GM18868 (cell line): ENCODE measurements at regions not wholly inside any gene's neighbourhood (a gene's known extent, or its start where the extent isn't known, plus 50 kb on each side); places are given as distances from the start of the nearest gene placed in this dataset.

Experiments used
- ATAC-seq: cut with Tn5 transposase; IDR thresholded peaks from one replicate; pipeline ENCODE4 v1.9.1; 2021; ENCODE audit warnings: mild to moderate bottlenecking, moderate library complexity; ENCODE audit not compliant: unreplicated experiment

DNA sequence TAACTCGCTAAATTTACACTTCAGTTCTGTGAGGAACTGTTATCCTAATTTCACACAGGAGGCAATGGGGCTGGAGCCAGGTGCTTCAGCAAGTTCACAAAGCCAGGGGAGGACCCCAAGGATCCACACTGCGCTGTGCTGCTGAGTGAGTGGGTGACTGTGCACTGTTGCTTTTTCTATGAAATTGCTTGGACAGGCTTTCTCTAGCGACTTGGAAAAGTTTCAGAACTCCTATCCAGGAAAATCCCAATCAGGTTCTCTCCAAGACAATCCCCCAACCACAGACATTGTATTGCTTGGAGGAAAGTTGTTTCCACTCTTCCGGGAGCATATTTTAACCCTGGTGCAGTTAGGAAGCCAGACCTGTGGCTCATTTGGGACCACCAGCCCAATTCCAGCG, 175.9 kb upstream of the CST7 start:
- no peak for ATAC-seq

DNA sequence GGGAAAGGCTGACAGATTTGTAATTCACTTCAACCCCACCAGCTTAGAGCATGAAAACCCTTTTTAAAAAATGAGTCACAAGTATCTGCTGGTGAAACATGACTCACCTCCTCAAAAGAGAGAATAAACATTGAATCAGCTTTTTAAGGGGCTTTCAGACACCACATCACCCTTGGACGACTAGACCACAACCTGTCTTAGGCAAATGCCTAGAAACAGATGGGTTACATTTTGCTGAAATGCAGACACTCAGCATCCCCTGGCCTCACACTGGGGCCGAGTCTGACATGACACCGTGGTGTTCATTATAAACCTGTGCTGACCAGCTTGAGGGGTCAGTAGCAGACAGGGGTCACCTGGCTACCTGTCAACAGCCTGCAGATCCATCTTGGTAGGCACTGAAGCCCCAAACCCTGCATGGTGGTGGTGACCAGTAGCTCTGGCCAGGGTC, 175.3 kb upstream of the CST7 start:
- peak; percentile 90 for ATAC-seq

- ATAC-seq = no peak
Measured at GRCh38 chr20:24775966-24776365, 173.1 kb upstream of the CST7 start.

GRCh38 chr20:24776755-24777271, 172.3 kb upstream of the CST7 start:
- ATAC-seq = no peak

GRCh38 chr20:24777746-24778145, 171.3 kb upstream of the CST7 start:
- ATAC-seq = no peak

GRCh38 chr20:24778585-24779031, 170.5 kb upstream of the CST7 start:
- ATAC-seq = no peak

GRCh38 chr20:24779131-24779530, 169.9 kb upstream of the CST7 start:
- ATAC-seq = no peak

DNA sequence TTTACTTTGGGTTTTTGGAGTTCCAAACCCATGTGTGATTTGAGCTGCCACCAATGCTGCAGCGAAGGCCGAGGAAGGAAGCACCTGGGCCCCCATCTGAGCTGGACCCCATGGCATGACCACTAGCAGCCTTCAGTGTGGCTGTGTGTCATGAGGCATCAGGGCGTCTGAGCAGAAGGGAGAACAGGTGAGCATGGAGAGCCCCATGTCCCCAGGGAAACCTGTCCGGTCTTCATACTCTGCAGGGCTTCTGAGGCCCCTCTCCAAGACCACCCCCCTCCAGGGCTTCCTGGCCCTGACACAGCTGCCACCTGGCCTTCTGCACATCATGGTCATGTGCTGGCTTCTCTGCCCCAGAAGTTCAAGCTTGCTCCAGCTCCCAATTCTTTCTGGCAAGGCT, 169.1 kb upstream of the CST7 start:
- no peak for ATAC-seq

DNA sequence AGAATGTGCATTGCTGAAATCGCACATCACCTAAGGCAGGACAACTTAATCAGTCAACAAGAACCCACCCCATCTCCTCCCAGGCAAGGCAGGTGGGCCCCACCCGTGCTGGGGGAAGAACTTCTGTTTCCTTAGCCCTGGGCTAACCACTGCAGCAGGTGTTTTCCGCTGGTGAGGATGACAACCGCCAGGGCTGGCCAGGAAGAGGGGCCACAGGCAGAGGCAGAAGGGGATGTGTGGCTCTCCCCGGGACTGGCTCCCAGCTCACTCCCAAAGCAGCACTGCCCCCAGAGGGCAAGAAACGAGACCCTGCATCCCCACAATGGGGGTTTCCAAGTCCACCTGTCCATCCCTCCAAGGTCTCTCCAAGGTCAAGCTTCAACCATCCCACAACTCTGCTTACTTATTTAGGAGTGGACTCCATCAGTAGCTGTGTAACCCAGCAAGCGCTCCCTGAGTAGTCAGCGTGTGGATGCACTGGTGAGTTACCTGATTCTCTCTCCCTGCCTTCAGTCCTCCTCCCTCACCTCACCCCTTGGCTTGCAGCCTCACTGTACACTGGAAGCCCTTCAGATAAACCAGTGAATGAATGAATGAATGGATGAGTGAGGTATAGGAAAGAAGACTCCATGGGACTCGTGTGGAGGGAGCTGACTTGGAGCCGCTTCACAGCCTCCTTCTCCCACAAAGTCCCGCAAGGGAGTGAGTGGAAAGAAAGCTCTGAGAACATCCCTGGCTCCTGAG, 168.2 kb upstream of the CST7 start:
- ATAC-seq = no peak

DNA sequence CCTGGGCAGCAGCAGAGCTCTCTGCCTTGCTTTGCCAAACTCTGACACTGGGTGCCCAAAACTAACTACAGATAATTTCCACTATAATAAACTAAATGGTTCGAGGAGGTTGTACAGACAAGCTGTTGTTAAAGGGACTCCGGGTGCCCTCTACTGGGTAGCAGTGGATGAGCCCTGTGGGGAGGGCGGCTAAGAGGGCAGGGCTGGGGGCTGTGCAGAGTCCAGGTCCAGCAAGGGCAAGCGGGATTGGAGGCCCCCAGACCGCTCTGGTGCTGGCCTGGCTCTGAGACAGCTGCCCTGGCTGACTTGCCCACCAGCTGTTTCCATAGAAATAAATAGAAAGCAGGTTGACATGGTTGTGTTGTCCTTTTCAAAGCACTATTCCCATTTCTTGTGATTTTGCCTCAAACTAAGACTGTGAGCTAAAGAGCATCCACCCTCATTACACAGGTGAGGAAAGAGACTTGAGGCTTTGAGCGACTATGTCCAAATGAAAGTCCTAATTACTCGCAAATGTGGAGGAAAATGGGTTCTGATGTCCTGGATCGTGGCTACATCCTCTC, 167.6 kb upstream of the CST7 start:
- peak; percentile 49 for ATAC-seq

- ATAC-seq = no peak
Measured at GRCh38 chr20:24782301-24782700, 166.8 kb upstream of the CST7 start.

DNA sequence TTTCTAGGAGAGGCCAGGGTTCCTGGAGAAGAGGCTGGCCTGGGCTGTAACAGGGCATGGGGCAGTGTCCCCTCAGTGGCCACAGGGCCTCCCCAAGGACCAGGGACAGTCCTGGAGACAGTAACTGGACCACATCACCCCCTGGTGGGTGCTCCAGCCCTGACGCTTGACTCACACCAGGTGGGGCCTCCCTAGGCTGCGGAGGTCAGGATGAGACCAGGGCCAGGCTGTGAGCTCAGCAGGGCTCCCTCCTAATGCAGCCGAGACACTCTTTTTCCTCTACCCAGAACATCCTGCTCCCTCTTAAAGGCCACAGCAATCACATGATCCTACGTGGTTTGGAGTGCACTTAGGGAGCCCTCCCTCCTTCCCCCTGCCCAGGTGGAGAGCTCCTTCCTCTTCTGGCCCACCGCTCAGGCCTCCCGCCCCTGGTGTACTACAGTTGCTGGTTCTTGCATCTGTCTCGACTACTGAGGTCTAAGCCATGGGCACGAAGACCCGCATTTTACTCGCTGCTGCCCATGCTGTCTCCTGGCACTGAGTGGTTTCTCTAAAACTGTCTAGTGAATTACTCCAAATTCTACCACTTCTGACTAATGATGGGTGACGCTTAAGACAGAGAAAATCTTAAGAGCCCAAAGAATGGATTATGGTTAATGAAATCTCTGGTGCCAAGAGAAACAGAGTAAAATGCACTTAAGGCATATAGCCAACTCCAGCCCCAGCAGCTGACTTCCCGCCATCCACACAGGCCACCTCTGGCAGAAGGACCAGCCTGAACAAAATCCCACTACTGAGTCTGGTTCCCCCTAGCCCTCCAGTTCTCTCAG, 166.1 kb upstream of the CST7 start:
- ATAC-seq = no peak

GRCh38 chr20:24783631-24784492, 165.2 kb upstream of the CST7 start:
- peak; percentile 56 for ATAC-seq

DNA sequence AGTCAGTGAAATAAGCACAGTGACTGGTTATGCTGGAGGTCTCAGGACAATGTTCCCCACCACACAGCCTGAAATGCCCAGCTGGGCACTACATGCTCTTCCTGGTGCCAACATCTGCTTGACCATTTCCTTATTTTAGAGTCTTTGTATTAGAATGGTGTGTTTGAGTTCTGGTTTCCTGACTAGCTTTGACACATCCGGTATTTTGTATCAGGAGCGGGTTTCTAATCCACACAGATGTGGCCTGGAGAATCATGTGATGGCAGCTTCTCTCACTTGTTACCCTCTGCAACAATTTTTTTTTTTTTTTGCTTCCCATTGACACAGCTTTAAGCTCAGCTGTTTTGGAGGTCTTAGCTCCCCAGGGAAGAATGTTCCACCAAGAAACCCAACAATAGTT, 164.5 kb upstream of the CST7 start:
- ATAC-seq = no peak

DNA sequence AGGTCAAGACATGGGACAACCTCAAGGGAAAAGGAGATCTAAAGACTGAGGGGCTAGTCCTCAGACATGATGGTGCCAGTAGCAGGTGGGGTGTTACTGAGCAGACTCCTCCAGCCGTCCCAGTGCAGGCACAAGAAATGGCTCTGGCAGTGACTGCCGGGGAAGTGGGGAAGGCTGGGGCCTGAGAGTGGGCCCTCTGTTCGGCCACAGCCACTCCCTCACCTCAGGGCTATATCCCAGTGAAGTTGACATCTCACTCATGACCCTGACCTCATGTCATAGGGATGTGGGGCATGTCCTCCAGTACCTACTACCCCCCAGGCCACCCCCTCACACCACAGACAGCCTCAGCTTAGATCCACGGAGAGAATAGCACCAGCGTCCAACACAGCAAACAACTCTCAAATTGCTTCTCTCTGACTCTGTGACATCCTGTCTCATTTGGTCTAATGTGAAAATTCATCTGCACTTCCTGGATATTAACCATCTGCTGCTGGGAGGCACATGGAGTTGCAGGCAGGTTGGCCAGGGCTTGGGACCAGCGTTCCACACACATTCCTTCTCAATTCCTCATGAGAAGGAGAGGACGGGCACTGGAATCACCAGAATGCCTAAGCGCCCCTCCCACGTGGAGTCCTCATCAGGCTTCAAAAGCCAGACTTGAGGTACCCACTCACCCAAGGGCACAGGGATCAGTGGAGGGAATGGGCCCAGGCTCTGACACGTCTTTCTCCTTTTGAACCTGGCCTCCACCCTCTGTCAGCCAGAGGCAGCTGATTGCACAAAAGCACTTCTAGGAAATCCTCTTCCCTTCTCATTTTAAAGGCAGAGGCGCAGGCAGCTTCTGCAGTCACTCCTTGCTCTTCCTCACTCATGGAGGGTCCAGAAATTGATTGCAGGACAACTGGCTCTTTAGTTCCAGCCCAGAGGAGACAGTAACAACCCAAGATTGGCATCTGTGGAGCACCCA, 163.6 kb upstream of the CST7 start:
- no peak for ATAC-seq

- no peak for ATAC-seq
Measured at GRCh38 chr20:24786111-24786495, 163.0 kb upstream of the CST7 start.

DNA sequence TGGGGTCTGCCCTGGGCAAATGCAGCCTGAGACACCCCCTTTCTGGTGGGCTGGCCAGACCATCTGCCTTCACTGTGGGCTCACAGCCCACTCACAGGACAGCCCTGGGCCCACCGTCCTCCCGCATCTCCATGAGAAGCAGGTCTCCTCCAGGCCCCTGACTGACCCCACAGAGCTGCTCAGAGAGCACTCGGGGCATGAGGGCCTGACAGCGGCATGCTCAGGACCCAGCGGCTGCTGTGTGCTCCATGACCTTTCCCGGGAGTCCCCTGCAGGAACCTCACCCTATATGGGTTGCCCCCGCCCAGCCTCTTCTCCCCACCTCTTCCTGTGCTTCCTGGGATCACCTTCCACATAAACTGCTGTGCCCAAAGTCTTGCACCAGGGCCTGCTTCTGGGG, 162.4 kb upstream of the CST7 start:
- ATAC-seq = no peak

DNA sequence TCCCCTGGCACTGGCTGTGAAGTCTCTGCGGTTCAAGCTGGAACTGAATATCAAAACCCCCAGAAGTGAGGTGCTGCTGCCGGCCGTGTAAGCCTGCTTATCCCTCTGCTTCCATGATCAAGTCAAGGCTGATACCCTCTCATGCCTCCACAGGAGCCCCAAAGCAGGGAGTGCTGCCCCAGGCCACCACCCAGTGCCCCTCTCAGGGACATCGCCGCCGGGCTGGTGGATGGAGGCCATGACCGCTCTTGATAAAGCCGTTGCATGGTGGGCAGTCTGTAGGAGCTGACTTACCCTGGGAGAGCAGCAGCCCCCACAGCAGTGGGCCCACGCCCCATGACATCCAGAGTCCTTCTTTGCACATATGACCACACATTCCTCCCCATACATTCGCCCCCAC, 162.0 kb upstream of the CST7 start:
- no peak for ATAC-seq

- no peak for ATAC-seq
Measured at GRCh38 chr20:24787621-24788020, 161.4 kb upstream of the CST7 start.

DNA sequence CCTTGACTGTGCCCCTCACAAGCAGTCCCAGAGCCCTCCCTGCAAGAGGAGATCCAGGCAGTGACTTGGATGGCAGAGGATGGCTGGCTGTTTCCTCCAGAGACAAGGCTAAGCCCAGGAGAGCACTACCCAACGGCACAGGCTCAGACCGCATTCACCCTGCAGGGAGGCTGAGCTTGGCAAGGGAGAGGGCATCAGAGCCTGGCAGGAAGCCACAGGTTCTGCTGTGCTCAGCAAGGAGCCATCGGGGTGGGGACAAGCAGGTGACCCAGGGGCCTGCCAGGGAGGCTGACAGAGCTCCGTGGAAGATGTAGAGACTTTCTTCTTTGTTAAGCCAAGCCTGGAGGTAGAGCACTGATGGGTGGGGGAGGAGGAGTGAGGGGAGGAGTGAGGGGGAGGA, 159.2 kb upstream of the CST7 start:
- no peak for ATAC-seq
